ENCODE measurements at regions not wholly inside any gene's neighbourhood (a gene's known extent, or its start where the extent isn't known, plus 50 kb on each side); places are given as distances from the start of the nearest gene placed in this dataset.

DNA sequence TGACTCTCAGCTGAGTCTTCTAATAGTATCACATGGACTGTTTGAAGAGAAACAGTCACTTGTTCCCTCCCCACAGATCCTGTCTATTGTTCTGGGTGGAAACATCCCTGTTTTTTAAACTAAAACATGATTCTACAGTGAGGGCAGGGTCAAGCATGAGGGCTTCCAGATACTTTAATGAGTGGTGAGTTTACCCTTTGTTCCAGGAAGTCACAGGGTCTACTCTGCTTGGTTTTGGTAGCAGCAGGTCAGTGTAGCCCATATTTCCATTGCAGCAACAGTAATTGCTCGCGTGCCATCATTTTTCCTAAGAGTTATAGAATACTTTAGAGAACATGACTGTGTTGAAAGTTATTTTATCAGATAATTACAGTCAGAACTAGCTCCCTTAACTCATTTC, 87.4 kb downstream of the ZNF732 start:
- intact Hi-C loops (cut with micrococcal nuclease) = no loop called here
- Mint-ChIP-seq H3K27ac (no peak overlapping the region), H3K36me3 (ENCODE audit: low read depth) (peaks cover 6% of the 10 kb centered on the region), H3K4me1 (ENCODE audit: low read depth) (no peaks in the 10 kb centered on the region), H3K4me3 (no peak overlapping the region), H3K9me3 (peaks cover 46% of the 10 kb centered on the region), H3K27me3 (ENCODE audit: insufficient read depth) (no peaks in the 10 kb centered on the region)
- DNase-seq (ENCODE audit: low spot score) = no peak

GRCh38 chr4:213971-214370, 89.7 kb downstream of the ZNF718 start:
- Mint-ChIP-seq H3K27me3 (ENCODE audit: insufficient read depth) (no peaks in the 10 kb centered on the region), H3K27ac (no peak overlapping the region), H3K4me1 (ENCODE audit: low read depth) (peaks cover 7% of the 10 kb centered on the region), H3K4me3 (no peak overlapping the region), H3K9me3 (peaks cover 55% of the 10 kb centered on the region), H3K36me3 (ENCODE audit: low read depth) (peaks cover 6% of the 10 kb centered on the region)
- intact Hi-C loops (cut with micrococcal nuclease) = no loop called here
- DNase-seq (ENCODE audit: low spot score) = no peak
